ENCODE measurements at regions not wholly inside any gene's neighbourhood (a gene's known extent, or its start where the extent isn't known, plus 50 kb on each side); places are given as distances from the start of the nearest gene placed in this dataset.
A peak's percentile ranks its signal among the peaks of the same experiment; 100 is the strongest.

DNA sequence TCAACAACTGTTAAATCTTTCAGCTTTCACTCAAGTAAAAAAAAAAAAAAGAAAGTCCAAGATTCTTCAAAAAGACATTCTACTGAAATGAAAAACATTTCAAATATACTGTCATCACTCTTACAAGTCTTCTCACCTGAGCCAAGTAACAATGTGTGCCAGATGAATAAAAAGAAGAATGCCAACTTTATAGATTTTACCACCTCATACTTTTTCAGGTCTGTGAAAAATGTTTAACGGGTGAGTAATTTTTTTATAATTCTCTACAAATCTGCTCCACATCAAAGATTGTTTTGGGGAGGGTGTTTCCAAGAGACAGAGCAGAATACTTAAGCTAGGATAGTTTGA lies 181.0 kb upstream of the BMP4 start:
- H3K27ac Mint-ChIP-seq: no peak overlapping the region
- H3K4me3 Mint-ChIP-seq (ENCODE audit: low read depth): no peak overlapping the region
- DNase-seq (ENCODE audit: low spot score, unreplicated experiment): no peak
- no peaks in the 10 kb centered on the region for H3K36me3 Mint-ChIP-seq (ENCODE audit: insufficient read depth)
- H3K9me3 Mint-ChIP-seq (ENCODE audit: low read depth): no peaks in the 10 kb centered on the region
- TF ChIP-seq, protein P1, sequence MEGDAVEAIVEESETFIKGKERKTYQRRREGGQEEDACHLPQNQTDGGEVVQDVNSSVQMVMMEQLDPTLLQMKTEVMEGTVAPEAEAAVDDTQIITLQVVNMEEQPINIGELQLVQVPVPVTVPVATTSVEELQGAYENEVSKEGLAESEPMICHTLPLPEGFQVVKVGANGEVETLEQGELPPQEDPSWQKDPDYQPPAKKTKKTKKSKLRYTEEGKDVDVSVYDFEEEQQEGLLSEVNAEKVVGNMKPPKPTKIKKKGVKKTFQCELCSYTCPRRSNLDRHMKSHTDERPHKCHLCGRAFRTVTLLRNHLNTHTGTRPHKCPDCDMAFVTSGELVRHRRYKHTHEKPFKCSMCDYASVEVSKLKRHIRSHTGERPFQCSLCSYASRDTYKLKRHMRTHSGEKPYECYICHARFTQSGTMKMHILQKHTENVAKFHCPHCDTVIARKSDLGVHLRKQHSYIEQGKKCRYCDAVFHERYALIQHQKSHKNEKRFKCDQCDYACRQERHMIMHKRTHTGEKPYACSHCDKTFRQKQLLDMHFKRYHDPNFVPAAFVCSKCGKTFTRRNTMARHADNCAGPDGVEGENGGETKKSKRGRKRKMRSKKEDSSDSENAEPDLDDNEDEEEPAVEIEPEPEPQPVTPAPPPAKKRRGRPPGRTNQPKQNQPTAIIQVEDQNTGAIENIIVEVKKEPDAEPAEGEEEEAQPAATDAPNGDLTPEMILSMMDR (IDR thresholded peaks at IDR 0.05; ENCODE audit: unreplicated experiment): no peak
- no peaks in the 10 kb centered on the region for H3K27me3 Mint-ChIP-seq
- peaks cover 10% of the 10 kb centered on the region for H3K4me1 Mint-ChIP-seq (ENCODE audit: low read depth)

GRCh38 chr14:54138024-54138353 lies 181.4 kb upstream of the BMP4 start:
- no peak overlapping the region for H3K27ac Mint-ChIP-seq
- H3K4me3 Mint-ChIP-seq (ENCODE audit: low read depth): no peak overlapping the region
- H3K36me3 Mint-ChIP-seq (ENCODE audit: insufficient read depth): no peaks in the 10 kb centered on the region
- no peaks in the 10 kb centered on the region for H3K27me3 Mint-ChIP-seq
- peaks cover 10% of the 10 kb centered on the region for H3K4me1 Mint-ChIP-seq (ENCODE audit: low read depth)
- no peaks in the 10 kb centered on the region for H3K9me3 Mint-ChIP-seq (ENCODE audit: low read depth)
- no peak for DNase-seq (ENCODE audit: low spot score, unreplicated experiment)
- TF ChIP-seq, protein P1 (IDR thresholded peaks at IDR 0.05; ENCODE audit: unreplicated experiment): no peak

GRCh38 chr14:54138354-54139038 lies 181.9 kb upstream of the BMP4 start:
- H3K9me3 Mint-ChIP-seq (ENCODE audit: low read depth): no peaks in the 10 kb centered on the region
- H3K36me3 Mint-ChIP-seq (ENCODE audit: insufficient read depth): no peaks in the 10 kb centered on the region
- H3K4me1 Mint-ChIP-seq (ENCODE audit: low read depth): peaks cover 10% of the 10 kb centered on the region
- no peak for DNase-seq (ENCODE audit: low spot score, unreplicated experiment)
- H3K27me3 Mint-ChIP-seq: no peaks in the 10 kb centered on the region
- TF ChIP-seq, protein P1 (IDR thresholded peaks at IDR 0.05; ENCODE audit: unreplicated experiment): no peak
- H3K27ac Mint-ChIP-seq: peak overlapping the region; percentile 54
- no peak overlapping the region for H3K4me3 Mint-ChIP-seq (ENCODE audit: low read depth)

DNA sequence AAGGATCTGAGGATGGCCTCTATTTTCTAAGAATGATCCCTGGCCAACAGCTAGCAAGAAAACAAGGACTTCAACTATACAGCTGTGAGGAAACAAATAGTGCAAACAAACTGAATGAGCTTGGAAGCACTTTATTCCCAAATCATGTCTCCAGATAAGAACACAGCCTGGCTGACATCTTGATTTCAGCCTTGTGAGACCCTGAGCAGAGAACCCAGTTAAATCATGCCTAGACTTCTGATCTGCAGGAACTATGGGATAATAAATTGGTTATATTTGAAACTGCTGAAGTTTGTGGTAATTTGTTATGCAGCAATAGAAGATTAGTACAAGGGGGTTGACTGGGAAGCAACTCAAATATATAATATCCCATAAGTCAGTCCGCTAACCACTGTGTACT lies 183.9 kb upstream of the BMP4 start:
- H3K36me3 Mint-ChIP-seq (ENCODE audit: insufficient read depth): no peaks in the 10 kb centered on the region
- no peak overlapping the region for H3K4me3 Mint-ChIP-seq (ENCODE audit: low read depth)
- TF ChIP-seq, protein P1 (IDR thresholded peaks at IDR 0.05; ENCODE audit: unreplicated experiment): no peak
- no peak for DNase-seq (ENCODE audit: low spot score, unreplicated experiment)
- H3K4me1 Mint-ChIP-seq (ENCODE audit: low read depth): peaks cover 4% of the 10 kb centered on the region
- no peaks in the 10 kb centered on the region for H3K27me3 Mint-ChIP-seq
- no peaks in the 10 kb centered on the region for H3K9me3 Mint-ChIP-seq (ENCODE audit: low read depth)
- H3K27ac Mint-ChIP-seq: no peak overlapping the region

DNA sequence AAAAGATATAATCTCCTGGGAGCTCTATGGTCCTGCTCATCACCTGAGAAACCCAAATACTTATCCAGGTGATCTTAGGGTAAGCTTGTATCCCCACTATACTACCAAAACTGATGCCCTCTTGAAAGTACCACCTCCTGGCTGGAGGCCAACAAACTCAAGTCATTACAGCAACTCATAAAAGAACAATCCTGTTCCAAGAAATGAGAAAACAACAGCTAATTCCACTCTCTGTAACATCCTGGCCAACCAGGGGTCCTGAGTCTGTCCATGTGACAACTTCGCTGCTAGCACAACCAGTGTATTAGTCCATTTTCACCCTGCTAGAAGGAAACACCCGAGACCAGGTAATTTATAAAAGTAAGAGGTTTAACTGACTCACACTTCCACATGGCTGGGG lies 190.0 kb upstream of the BMP4 start:
- no peak overlapping the region for H3K27ac Mint-ChIP-seq
- peaks cover 33% of the 10 kb centered on the region for H3K9me3 Mint-ChIP-seq (ENCODE audit: low read depth)
- H3K4me3 Mint-ChIP-seq (ENCODE audit: low read depth): no peak overlapping the region
- no peaks in the 10 kb centered on the region for H3K4me1 Mint-ChIP-seq (ENCODE audit: low read depth)
- no peak for DNase-seq (ENCODE audit: low spot score, unreplicated experiment)
- H3K36me3 Mint-ChIP-seq (ENCODE audit: insufficient read depth): no peaks in the 10 kb centered on the region
- TF ChIP-seq, protein P1 (IDR thresholded peaks at IDR 0.05; ENCODE audit: unreplicated experiment): no peak
- no peaks in the 10 kb centered on the region for H3K27me3 Mint-ChIP-seq

All from progenitor cell of endocrine pancreas (in vitro differentiated cells).